Hepatic stellate cell (primary cell): ENCODE measurements at regions not wholly inside any gene's neighbourhood (a gene's known extent, or its start where the extent isn't known, plus 50 kb on each side); places are given as distances from the start of the nearest gene placed in this dataset.

Source experiments
- DNase-seq: peaks from one replicate; pipeline ENCODE4 v3.0.0; 2011; ENCODE audit warnings: low spot score

DNA sequence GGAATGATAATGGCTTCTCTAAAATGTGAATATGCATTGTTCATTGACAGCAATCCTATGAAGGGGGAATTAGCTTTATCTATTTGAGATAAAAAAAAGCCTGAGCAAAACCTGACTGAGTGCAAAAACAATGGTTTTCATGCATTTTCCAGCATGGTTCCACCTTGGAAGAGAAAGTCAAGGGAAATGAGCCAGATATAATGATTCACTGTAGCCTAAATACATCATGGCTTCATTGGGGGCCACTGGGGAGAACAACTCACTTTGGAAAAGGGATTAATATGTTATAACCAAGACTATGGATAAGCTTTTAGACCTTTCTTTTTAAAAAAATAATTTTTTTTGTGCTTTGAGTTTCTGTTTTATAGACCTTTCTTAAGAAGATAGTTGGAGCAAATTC is 679.7 kb downstream of the NYAP2 start:
- DNase-seq, result no peak

DNA sequence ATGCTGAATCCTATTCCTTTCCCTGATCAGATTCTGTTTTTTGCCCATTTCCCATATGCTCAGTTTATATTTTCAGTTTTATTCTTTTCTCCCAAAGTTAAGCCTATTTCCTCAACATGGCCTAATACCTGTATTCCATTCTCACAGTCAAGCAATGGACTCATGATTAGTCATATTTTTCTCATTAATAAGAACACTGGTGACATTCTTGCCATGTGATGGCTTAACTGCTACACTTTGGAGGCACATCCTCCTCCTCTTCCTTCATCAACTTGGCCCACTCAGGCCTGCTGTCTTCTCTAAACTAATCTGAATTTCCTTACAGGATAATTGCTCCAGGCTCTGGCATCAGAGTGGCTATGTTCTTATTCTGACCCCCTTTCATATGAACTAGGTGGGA is 679.2 kb downstream of the NYAP2 start:
- no peak for DNase-seq

DNA sequence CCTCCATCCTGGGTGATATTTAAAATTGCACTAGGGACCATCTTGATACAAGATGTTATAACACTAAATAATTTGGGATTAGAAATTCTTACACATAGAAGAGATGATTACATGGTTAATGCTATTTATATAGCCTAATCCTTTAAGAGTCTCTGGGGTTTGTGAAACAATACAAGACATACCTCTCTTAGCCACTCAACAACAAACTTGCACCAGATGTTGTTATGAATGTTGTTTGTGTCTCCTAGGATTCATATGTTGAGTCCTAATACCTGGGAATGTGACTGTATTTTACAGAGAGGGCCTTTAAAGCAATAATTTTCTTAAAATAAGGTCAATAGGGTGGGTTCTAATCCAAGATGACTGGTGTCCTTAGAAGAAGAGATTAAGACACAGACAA is 678.3 kb downstream of the NYAP2 start:
- no peak for DNase-seq

DNA sequence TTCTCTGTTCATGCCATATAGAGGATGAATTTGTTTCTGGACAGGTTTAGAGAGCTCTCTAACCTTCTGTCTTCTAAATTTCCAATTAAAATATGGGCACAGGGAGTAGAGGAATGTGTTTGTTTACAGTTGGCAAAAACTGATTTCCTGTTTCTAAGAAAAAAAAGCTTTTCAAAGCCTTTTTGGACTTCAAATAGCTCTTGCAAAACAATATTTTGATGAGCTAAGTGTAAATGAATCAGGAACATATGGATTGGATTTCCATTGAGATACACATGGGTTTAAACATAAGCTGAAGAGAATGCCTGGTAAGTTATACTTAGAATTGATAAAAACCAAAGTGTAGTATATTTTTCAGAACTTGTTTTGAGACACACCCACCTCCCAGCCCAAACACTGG is 677.5 kb downstream of the NYAP2 start:
- no peak for DNase-seq

DNA sequence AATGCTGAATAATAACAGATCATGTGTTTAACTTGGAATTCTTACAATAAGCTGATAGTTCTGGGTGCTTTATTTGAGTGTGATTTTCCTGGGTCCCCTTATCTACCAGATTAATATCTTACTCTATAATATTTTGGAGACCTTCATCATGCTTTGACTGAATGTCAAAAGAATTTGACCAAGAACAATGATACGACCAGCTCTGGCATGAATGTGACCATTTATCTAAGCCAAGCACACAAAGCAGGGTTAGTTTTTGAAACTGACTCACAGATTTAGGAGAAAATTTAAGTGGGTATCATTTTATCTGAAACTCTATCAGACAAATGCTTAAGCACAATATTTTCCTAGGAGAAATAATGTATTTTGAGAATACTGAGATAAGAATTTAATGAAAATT is 677.0 kb downstream of the NYAP2 start:
- no peak for DNase-seq

DNA sequence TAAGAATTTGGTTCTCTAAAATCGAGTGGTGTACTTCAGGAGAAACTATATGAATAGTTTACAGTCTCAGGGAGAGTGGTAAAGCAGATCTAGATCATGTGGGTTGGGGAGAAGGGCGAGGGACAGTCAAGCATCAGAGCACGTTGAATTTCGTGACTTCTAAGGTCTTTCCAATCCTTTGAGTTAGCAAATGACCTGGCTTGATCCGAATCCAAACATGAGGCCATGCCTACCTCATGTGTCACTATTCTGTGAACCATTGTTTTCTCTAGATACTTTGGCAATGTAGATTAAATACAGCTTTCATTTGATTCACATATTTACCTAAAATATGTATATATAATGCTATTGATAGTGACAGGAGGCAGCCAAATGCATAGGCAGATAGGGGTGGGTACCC is 674.9 kb downstream of the NYAP2 start:
- no peak for DNase-seq

DNA sequence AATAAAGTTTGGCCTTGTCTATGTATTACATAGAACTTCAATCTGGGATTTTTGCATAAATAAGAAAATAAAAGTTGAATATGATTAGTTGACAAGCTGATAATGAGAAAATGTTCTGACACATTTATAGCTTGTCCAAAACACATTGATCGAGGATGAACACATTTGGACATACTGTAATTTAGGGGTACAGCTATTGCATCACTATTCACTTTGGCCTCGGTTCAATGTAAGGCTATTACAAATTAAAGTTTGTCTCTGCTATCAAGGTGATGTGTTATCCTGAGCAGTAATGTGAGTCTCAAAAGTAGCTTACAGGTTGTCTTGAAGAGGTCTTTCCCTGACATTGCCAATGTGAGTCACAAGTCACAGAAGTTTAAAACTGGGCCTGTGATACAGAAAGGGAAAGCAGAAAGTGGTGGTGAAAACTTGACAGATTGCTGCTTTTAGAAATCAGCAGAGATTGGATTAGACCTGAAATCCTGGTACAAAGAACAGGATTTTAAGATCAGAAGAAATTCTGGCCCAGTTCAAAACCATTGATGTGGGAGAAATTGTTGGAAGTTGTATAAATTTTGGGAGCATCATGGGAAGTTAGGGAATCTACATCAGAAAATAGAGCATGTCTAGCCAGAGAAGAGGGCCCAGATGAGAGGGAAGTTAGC is 674.1 kb downstream of the NYAP2 start:
- DNase-seq, result no peak

DNA sequence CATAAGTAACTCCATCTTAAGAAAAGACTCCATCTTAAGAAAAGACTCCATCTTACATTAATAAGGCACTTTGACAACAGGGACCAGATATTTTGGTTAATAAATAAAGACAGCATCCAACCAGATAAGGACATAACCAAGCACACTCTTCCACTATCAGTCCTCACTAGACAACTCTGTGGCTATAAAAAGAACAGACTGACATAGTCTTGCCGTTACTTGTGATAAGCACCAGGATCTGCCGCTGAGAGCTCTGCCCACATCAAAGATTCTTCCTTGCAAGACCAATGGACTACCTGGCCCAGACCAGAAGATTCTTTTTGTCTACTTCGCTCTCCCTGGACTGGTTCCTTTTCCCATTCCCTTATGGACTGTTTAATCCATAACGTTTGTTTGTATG is 667.4 kb downstream of the NYAP2 start:
- no peak for DNase-seq

DNA sequence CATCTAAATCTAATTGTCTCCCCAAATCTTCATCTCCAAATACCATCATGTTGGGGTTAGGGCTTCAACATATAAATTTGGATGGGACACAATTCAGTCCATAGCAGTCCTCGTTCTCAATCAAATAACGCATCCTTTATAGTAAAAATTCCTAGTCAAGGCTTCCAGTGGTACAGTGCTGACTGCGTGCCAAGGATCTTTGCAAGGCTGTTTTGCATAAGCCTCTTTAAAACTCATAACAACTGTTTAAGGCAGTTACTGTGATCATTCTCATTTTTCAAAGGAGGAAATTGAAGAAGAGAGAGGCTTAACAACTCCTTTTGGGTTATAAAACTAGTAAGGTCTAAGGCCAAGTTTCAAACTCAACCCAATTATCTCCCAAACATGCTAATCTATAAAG is 666.9 kb downstream of the NYAP2 start:
- DNase-seq, result no peak

DNA sequence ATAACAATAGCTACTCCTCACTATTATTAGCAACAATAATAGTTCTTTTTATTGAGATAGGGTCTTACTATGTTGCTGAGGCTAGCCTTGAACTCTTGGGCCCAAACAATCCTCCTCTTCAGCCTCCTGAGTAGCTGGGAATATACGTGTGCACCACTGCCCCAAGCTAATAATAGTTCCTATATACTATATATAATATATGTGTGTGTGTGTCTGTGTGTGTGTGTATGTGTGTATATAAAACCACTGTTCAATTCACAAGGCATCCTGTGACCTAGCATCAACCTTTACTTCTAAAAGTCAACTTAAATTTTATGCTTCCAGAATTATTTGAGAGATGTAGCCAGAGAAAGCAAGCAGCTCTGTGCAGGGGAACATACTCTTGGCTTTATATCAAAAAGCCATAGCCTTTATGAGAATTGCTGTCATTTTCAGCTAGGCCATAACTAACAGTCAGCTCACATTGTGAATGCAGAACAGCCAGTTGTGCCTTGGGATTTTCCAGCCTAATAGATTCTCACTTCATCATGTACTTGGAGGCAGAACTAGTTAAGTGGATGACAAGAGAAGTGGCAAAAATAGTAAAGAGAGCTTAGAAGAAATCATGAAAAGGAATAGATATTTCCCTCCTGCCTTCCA is 665.5 kb downstream of the NYAP2 start:
- DNase-seq, result no peak

DNA sequence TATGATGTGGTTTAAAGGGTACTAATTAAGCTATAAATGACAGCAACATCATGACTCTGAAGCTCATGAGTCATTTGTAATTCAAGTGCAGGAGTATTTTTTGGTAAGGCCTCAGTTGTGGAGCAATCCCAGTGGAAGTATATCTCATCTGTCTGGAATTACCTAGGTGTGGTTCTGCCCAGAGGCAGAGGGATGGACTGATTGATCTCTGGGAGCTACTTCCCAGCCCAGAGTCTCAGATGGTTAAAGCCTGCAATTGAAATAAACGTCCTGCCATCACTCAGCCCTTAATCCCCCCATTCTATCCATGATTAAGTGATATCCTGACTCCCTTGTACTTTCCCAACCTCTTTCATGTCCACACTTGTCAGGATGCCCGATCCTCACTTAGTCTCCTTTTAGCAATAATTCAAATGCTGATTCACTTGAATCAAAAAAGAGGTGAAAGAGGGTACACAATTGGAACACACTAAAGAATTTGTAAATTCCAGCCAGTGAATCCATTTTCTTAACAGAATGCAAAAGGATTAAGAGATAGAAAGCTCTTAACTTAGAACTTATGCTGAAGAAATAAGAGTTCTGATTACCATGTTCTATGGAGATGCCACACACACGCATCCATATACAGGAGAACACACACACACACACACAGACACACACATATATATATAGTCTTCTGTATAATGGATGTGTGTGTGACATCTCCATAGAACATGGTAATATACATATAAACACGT is 664.4 kb downstream of the NYAP2 start:
- DNase-seq, result no peak

DNA sequence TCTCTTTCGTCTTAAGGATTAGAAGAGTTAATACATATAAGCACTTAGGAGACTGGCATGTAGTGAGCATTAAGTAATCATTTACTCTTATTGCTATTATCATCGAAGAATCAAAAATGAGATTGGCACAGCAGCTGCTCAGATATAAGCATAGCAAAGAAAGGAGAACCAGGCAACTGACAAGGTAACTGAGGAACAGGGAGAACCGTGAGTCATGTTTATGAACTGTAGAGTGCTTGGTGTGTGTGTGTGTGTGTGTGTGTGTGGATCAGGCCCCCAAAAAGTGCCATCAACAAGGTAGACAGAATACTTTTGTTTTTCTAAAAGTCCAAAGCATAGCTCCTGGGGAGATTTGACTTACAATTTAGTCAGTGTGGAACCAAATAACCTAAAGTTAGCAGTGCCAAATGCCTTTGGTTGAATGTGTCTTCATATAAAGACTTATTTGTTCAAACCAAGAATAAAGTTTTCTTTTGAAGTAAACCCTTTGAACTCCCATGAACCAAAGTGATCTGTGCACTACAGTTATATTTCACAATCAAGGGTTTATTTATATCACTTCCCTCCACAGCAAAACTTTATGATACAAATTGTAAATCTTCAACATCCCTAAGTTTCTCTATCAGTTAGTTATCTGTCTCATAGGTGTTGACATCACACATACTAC is 660.6 kb downstream of the NYAP2 start:
- DNase-seq, result no peak

DNA sequence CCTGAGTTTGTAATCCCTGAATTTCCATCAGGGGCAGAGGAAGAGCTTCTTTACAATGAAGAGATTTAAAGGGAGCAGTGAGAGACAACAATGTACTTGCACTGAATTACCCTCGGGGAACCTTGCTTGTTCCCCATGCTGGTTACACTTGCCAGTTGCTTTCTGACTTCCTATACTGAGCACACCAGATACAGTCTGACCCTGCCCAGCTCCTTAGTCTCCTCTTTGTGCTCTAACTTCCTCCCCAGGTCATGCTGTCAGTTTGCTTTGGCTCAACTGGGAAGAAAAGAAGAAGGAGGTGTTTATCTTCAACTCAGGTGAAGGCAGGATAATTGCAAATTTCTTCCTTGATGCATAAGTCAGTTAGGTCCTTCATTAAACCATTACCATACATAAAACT is 658.4 kb downstream of the NYAP2 start:
- DNase-seq, result no peak

DNA sequence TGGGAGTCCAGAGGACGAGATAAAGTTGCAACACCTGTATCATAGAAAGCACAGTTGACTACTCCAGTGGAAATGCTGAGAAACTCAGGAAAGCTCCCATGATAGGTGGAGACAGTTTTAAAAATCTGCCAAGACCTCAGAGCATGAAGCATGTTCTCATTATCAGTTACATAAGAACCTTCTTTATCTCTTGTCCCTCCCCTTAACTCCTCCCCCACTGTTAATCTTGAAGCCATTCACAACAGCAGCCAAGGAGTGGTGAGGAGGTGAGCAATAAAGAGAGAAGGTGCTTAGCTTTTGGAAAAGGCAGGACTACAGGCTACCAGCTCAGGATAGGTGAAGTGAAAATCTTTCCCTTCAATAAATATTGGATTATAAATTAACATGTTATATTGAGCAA is 657.9 kb downstream of the NYAP2 start:
- DNase-seq, result no peak

DNA sequence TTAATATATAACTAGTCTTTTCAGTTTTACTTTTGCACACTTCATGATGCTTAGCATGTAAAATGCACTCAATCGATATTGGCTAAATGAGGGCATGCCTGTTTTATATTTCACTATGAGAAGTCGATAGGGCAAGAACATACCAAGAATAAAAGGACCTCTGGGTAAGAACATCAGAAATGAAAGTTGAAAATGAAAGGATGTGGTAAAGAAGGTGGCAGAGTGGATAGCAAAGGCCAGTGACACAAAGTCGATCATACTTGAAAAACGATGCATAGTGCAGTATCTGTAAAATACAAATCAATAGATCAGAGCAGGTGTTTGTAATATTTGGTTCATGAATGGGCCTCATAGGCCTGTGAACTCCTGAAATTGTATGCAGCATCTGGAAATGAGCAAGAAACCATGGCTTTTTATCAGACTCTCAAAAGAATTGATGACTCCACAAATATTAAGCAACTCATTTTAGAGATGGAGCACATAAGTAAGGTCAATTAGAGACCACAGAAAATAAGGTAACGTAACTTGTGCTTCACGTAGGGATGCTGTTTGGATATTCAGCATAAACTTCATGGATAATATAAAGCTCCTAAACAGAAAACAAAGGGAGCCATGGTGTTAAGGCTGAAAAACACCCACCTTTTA is 653.4 kb downstream of the NYAP2 start:
- DNase-seq, result no peak

DNA sequence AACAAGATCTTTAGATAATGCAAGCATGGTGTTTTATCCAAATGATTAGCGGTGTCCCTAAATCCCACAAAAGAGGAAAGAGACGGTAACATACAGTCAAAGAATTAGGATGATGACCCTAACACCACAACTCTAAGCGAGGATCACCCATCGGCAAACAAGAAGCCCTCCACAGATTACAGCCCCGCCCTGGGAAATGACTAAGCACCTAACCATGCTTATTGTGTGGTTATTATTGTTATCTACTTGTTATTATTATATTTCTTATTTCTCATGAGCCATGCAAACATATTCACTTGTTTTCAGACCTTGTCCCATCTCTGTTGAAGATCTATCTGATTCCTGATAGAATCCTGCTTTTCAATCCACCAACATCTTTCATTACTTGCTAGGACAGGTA is 651.3 kb downstream of the NYAP2 start:
- DNase-seq, result no peak

DNA sequence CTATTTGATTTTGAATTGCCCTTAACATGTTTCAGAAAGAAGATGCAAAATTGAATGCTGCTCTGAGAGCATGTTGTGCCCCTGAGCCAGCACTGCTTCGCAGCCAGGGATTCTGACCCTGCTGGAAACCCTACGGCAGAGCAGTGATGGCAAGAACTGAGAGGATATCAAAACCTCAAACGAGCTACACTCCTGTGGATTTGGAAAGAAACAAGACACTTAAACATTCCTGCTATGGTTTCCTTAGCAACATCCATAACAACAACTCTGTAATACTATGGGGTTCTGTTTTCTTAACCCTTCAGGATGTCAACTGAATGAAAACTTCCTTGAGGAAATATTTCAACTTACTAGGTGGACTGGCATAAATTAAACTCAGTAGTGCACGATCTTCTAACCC is 649.1 kb downstream of the NYAP2 start:
- peak; percentile 26 for DNase-seq

DNA sequence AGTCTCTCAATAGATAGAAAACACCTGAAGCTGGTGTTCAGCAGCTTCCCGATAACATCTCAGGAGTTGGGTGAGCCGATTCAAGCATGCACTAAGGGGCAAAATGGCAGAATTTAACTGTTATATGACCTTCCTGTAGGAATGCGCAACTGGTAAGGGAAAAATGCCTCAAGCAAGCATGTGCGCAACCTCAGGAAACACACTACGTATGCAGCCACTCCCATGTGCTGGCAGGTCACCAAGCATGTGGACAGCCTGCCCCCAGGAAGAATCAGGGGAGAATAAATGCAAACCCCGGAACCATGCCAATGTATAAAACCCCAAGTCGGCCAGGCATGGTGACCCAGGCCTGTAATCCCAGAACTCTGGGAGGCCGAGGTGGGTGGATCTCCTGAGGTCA is 645.6 kb downstream of the NYAP2 start:
- no peak for DNase-seq

DNA sequence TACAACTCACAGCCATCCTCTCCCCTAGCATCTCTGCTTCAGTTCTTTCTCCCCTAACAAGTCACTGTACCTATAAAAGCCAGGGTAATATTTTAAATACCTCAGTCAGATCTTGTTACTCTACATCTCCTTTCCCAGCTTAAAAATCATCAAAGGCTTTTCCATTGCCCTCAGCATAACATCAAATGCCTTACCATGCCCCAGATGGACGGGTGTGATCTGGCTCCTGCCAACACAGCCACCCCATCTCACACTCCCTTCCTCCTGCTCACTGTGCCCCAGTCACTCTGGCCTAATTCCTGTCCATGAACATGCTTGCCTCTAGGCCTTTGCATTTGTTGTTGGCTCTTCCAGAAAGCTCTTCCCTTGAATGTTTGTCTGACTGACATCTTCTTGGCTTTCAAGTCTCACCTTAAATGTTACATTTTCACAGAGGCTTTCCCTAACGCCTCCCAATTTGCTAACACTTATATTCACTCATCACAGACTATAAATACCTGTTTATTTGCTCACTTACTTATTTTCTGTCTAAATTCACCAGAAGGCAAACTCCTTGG is 640.9 kb downstream of the NYAP2 start:
- no peak for DNase-seq

DNA sequence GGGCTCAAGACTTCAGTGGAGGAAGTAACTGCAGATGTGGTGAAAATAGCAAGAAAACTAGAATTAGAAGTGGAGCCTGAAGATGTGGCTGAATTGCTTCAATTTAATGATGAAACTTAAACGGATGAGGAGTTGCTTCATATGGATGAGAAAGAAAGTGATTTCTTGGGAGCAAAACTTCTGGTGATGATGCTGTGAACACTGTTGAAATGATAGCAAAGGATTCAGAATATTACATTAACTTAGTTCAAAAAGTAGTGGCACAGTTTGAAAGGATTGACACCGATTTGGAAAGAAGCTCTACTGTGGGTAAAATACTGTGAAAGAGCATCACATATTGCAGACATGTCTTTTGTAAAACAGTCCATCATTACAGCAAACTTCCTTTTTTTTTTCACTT is 638.0 kb downstream of the NYAP2 start:
- DNase-seq, result no peak

DNA sequence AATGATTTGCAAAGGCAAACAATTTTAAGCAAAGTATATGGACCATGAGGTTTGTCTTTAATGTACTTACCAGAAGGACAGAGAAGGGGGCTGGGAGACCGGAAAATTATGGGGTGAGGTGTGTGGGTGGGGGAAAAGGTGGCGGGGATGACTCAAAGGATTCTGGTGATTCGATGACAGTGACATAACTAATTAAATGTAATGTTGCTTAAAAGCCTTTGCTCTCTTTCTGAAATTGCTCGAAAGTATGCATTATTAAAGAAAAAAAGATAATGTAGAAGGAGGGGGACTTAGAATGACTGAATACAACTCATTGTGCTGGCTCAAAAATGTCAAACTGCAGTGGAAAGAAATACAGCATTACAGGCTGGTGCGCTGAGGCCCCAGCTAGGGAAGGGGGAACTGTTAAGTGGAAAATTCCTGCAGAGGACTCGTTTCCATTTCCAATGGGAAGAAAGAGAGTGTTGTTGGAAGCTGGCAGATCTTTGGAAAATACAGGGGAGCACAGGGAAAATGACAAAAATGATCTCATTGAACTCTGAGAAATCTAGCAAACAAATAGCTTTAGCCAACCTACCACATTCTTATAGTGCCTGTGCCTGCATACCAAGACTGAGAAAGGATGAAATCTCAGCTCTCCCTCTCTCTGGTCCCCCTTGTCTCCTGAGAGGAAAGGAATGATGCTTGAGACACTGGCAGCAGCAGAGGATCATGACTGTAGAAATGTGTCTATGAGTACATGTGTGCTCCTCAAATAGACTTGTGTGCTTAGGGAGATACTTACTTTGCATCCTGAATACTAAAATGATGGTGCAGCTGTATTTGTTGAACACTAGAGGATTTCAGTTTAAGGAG is 632.4 kb downstream of the NYAP2 start:
- peak; percentile 15 for DNase-seq
